Rectal smooth muscle tissue (tissue), 1 donor: ENCODE measurements at regions not wholly inside any gene's neighbourhood (a gene's known extent, or its start where the extent isn't known, plus 50 kb on each side); places are given as distances from the start of the nearest gene placed in this dataset.

Source experiments
- H3K27ac ChIP-seq: one replicate; pipeline ENCODE4 v1.7.0; 2013; ENCODE audit warnings: low read depth, low read length, inconsistent platforms
- H3K27me3 ChIP-seq: one replicate; pipeline ENCODE4 v1.7.0; 2013; ENCODE audit warnings: low read length; ENCODE audit not compliant: control insufficient read depth, insufficient read depth
- H3K36me3 ChIP-seq: one replicate; pipeline ENCODE4 v1.7.0; 2013; ENCODE audit warnings: low read length; ENCODE audit not compliant: control insufficient read depth, insufficient read depth
- H3K4me1 ChIP-seq: one replicate; pipeline ENCODE4 v1.7.0; 2013; ENCODE audit warnings: low read length; ENCODE audit not compliant: control insufficient read depth, insufficient read depth
- H3K4me3 ChIP-seq: one replicate; pipeline ENCODE4 v1.7.0; 2013; ENCODE audit warnings: low read length
- H3K9ac ChIP-seq: one replicate; pipeline ENCODE4 v1.7.0; 2013; ENCODE audit warnings: low read length

- Histone ChIP-seq H3K4me3 (no peak overlapping the region), H3K27me3 (no peaks in the 10 kb centered on the region), H3K36me3 (no peaks in the 10 kb centered on the region), H3K4me1 (no peaks in the 10 kb centered on the region), H3K9ac (no peak overlapping the region), H3K27ac (no peak overlapping the region)
Measured at GRCh38 chr4:19375136-19375804, 876.4 kb upstream of the SLIT2 start.

GRCh38 chr4:19372390-19372789, 879.3 kb upstream of the SLIT2 start:
- Histone ChIP-seq H3K4me3 (no peak overlapping the region), H3K27me3 (no peaks in the 10 kb centered on the region), H3K36me3 (no peaks in the 10 kb centered on the region), H3K27ac (no peak overlapping the region), H3K9ac (no peak overlapping the region), H3K4me1 (no peaks in the 10 kb centered on the region)

DNA sequence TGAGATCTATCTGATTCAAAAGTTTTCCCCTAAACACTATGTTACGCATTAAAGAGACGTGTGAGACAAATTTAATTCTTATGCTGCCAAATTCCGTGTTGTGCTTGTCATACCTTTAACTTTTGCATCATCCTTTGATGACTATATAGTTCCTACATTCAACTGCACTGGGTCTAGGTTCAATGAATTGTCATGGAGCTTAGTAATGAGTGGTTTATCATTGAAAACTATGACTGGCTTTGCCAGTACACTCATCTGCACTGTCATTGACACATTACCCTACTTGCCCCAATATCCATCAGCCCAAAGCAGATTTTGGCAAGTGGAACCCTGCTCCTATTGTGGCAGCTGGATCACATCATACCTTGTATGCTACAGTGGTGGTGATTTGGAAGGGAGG, 882.9 kb upstream of the SLIT2 start:
- Histone ChIP-seq H3K27ac (no peak overlapping the region), H3K9ac (no peak overlapping the region), H3K36me3 (no peaks in the 10 kb centered on the region), H3K4me1 (no peaks in the 10 kb centered on the region), H3K27me3 (no peaks in the 10 kb centered on the region), H3K4me3 (no peak overlapping the region)

DNA sequence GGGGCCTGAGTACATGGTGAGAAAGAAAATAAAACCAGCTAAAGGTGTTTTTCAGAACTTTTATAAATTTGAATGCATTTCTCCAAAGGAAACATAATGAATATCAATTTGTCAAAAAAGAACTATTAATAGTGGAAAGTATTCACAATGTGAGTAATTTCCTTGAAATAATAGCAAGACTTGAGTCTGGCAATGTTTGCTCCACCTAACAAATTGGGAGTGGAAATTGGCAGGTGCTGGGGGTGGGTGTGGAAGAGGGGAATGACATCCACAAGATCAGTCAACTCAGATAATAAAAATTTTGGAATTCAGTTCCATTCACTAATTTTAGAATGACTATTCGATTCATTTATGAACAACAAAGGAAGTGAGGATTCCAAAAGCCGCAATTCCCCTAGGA, 884.8 kb upstream of the SLIT2 start:
- H3K27ac ChIP-seq: no peak overlapping the region
- H3K9ac ChIP-seq: no peak overlapping the region

GRCh38 chr4:19358015-19358414, 893.7 kb upstream of the SLIT2 start:
- no peaks in the 10 kb centered on the region for H3K27me3 ChIP-seq
- no peak overlapping the region for H3K4me3 ChIP-seq
- no peak overlapping the region for H3K27ac ChIP-seq
- no peak overlapping the region for H3K9ac ChIP-seq
- H3K4me1 ChIP-seq: no peaks in the 10 kb centered on the region
- H3K36me3 ChIP-seq: no peaks in the 10 kb centered on the region

More for the DNA sequence above, 884.8 kb upstream of the SLIT2 start:
- Histone ChIP-seq H3K27me3 (no peaks in the 10 kb centered on the region), H3K4me1 (no peaks in the 10 kb centered on the region), H3K4me3 (no peak overlapping the region), H3K36me3 (no peaks in the 10 kb centered on the region)

DNA sequence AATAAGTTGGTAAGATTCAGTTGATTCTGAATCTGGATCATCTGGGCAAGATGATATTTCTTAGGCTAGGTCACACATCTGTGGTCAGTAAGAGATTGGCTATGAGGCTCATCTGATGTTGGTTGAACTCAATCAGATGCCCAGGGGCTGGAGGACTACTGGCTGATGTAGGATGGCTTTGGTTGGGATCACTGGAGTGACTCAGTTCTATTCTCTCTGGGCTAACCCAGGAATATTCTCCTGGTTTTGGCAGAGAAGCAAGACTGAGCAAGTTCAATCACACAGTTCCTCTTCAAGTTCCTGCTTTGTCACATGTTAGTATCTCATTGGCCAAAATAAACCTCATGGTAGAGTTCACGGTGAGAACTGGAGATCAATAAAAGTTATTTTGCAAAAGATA, 902.3 kb upstream of the SLIT2 start:
- Histone ChIP-seq H3K27ac (no peak overlapping the region), H3K36me3 (no peaks in the 10 kb centered on the region), H3K4me3 (no peak overlapping the region), H3K4me1 (no peaks in the 10 kb centered on the region), H3K9ac (no peak overlapping the region), H3K27me3 (no peaks in the 10 kb centered on the region)

GRCh38 chr4:19348746-19349145, 903.0 kb upstream of the SLIT2 start:
- Histone ChIP-seq H3K4me1 (no peaks in the 10 kb centered on the region), H3K9ac (no peak overlapping the region), H3K27me3 (no peaks in the 10 kb centered on the region), H3K27ac (no peak overlapping the region), H3K36me3 (no peaks in the 10 kb centered on the region), H3K4me3 (no peak overlapping the region)

DNA sequence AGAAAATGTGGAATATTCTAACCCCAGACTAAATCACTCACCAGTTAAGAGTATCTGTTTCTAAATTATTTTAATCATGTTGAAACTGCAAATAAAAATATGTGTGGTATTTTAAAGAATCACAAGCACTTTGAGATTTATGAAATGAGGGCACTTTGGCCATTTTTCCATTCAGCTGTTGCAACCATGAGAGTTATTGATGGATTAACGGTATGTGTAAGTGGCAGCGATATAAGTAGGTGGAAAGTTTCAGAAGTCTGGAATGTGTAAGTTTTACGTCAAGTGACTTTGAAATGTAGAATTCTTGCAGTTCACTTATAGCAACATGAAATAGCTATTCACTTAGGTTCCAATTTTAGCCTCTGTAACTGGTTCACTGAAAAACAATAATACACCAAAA, 905.1 kb upstream of the SLIT2 start:
- no peaks in the 10 kb centered on the region for H3K36me3 ChIP-seq
- H3K9ac ChIP-seq: no peak overlapping the region
- H3K4me1 ChIP-seq: no peaks in the 10 kb centered on the region
- H3K27me3 ChIP-seq: no peaks in the 10 kb centered on the region
- no peak overlapping the region for H3K4me3 ChIP-seq
- no peak overlapping the region for H3K27ac ChIP-seq

GRCh38 chr4:19329631-19330030, 922.1 kb upstream of the SLIT2 start:
- Histone ChIP-seq H3K4me3 (no peak overlapping the region), H3K4me1 (no peaks in the 10 kb centered on the region), H3K36me3 (no peaks in the 10 kb centered on the region), H3K27ac (no peak overlapping the region), H3K27me3 (no peaks in the 10 kb centered on the region), H3K9ac (no peak overlapping the region)

DNA sequence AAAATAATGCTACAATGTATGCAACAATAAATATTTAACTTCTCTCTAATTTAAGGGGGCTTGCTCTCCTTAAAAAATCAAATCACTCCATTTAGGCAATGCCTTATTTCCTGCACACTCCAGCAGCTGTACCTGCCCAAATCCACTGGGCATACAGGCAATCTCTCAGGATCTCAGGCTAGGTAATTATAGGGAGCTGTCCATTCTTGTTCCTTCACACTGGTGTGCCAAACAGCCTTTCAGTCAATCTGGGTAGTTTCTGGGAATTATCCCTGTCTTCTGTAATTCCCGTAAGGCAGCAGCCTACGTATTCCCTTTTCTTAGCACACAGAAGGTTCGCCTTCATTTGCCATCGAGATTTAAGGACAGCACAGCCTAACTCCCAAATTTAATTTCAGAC, 922.6 kb upstream of the SLIT2 start:
- no peaks in the 10 kb centered on the region for H3K27me3 ChIP-seq
- H3K27ac ChIP-seq: no peak overlapping the region
- no peaks in the 10 kb centered on the region for H3K4me1 ChIP-seq
- H3K36me3 ChIP-seq: no peaks in the 10 kb centered on the region
- H3K4me3 ChIP-seq: no peak overlapping the region
- no peak overlapping the region for H3K9ac ChIP-seq

- Histone ChIP-seq H3K27ac (no peak overlapping the region), H3K9ac (no peak overlapping the region), H3K36me3 (no peaks in the 10 kb centered on the region), H3K4me3 (no peak overlapping the region), H3K27me3 (no peaks in the 10 kb centered on the region), H3K4me1 (no peaks in the 10 kb centered on the region)
Measured at GRCh38 chr4:19327364-19327763, 924.3 kb upstream of the SLIT2 start.

DNA sequence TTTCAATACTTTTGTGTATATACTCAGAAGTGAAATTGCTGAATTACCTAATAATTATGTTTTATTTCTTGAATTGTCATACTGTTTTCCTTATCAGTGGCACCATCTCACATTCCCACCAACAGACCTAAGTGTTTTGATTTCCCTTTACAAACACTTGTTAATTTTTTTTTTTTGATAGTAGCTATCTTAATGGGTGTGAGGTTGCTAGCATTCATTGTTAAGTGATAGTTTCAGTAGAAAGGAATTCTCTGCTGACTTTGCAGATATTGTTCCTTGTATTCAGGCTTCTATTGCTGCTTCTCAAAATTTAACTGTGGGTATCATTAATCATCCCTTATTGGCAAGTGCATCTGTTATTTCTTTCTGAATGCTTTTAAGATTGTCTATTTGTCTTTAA, 927.5 kb upstream of the SLIT2 start:
- H3K27me3 ChIP-seq: no peaks in the 10 kb centered on the region
- no peak overlapping the region for H3K4me3 ChIP-seq
- no peaks in the 10 kb centered on the region for H3K4me1 ChIP-seq
- H3K9ac ChIP-seq: no peak overlapping the region
- no peaks in the 10 kb centered on the region for H3K36me3 ChIP-seq
- no peak overlapping the region for H3K27ac ChIP-seq

DNA sequence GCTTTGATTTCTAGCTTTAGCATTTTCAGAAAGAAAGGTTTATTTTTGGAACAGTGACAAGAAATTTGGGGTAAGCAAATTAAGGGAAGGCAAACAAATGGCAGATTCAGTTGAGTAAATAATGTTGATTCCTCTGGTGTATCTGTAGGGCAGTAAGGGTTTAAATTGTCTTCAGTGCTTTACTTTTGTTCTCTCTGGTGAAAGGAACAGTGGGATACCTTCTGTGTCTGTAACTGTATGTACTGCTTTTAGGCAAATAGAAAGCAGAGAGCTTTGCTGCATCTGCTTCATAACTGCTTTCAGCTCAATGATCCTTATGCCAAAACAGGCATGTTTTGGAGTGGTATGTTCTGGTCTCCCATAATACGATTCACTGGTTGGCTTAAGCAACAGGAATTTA, 932.1 kb upstream of the SLIT2 start:
- Histone ChIP-seq H3K27ac (no peak overlapping the region), H3K4me1 (no peaks in the 10 kb centered on the region), H3K36me3 (no peaks in the 10 kb centered on the region), H3K4me3 (no peak overlapping the region), H3K27me3 (no peaks in the 10 kb centered on the region), H3K9ac (no peak overlapping the region)
